Erythroblast (primary cell): ENCODE measurements at regions not wholly inside any gene's neighbourhood (a gene's known extent, or its start where the extent isn't known, plus 50 kb on each side); places are given as distances from the start of the nearest gene placed in this dataset.

Experiments used
- GATA1 ChIP-seq: IDR thresholded peaks from 2 replicates; pipeline ENCODE4 v1.6.1; 2011; ENCODE audit warnings: low read depth, mild to moderate bottlenecking, control low read depth, low read length, moderate library complexity
- POLR2A ChIP-seq: IDR thresholded peaks from 2 replicates; pipeline ENCODE4 v1.6.1; 2011; ENCODE audit warnings: mild to moderate bottlenecking, low read length

DNA sequence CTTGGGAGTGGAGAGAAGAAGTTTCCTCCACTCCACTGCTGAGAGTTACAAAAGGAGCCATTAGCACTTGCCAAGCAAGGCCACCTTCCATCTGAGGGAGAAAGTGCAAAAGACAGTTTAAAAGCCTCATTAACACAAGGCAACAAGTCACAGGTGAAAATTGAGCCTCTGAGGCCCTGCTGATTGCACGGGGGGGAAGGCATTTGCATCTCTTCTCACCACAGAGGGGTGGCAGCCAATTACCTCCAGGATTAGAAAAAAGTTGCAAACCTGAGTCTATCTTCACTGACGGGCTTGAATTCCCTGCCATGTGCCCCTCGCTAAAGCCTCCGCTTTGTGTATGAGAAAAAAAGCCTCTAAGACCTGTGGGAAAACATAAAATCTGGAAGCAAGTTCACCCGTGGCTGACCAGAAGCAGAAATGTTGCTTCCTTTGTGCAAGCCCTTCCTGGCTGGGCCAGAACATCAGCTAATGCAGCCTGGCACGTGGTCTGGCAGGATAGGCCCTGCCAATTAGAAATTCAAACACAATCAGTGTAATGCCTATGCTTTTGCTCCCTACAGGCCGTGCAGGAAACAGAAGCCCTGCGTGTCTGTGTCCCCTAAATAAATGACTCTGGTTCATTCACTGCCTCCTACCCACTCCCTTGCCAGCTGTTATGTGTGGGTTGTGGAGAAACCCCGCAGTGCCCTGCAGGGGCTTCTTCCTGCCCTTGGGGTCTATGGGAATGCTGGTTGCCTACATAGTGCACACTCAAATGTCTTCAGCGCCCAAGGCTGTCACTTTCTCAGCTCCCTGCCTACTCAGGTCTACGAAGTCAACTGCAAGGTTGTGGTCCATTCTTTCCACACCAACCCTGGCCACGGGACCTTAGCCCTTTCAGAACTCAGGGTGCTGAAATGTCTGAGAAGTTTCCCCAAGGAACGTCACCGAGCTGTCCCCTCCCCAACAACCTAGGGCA lies 150.2 kb downstream of the UQCRFS1 start:
- TF ChIP-seq POLR2A: no peak
- TF ChIP-seq GATA1: no peak
